HepG2 (cell line): ENCODE measurements at regions not wholly inside any gene's neighbourhood (a gene's known extent, or its start where the extent isn't known, plus 50 kb on each side); places are given as distances from the start of the nearest gene placed in this dataset.
"Not testable (repeated sequence)": the region's sequence is repeated elsewhere in the genome, so short reads cannot be mapped to it uniquely, and the experiment has no call there.

Experiments used
- ATAC-seq: fragments of 200-7000 bp; cut with Tn5 transposase; 3 replicates; pipeline ENCODE4 v1.9.1; 2020; ENCODE audit warnings: mild to moderate bottlenecking, moderate library complexity
- BruUV-seq: library from RNA; stranded (reverse); fragments of 400-500 nt; replicated peaks from 2 replicates; lab custom pipeline; 2021; lab: Mats Ljungman, UMichigan
- CTCF ChIA-PET: fragments of 300-600 bp; formaldehyde crosslinking; extraction: SDS; loops from one replicate; lab custom pipeline; 2021; ENCODE audit warnings: low total read pairs, inconsistent platforms, low intra/inter-chr PET ratio; lab: Yijun Ruan, JAX
- POLR2A ChIA-PET: fragments of 350-600 bp; sonication (Branson Sonifier 250); formaldehyde crosslinking; loops from one replicate; lab custom pipeline; 2020; ENCODE audit warnings: antibody characterized with exemption, inconsistent platforms; lab: Yijun Ruan, JAX
- DNase-seq: peaks from one replicate; pipeline ENCODE4 v3.0.0-alpha.2; 2015; ENCODE audit warnings: low spot score
- FAIRE-seq: peaks from 3 replicates; lab custom pipeline; 2011; peaks lifted over from hg19 to GRCh38; lab: Jason Lieb, UNC
- H2AFZ ChIP-seq: one replicate; pipeline ENCODE4 v1.6.1; 2011; ENCODE audit warnings: low read length, inconsistent platforms
- H3K27ac ChIP-seq: fragments of 300-600 bp; 3 replicates; pipeline ENCODE4 v1.8.0; 2011; ENCODE audit warnings: mixed run types, mild to moderate bottlenecking, mixed read lengths, low read length, inconsistent platforms; ENCODE audit not compliant: insufficient read depth; ENCODE audit errors: extremely low read length
- H3K27me3 ChIP-seq, 2 experiments: fragments of 200-600 bp in 1 of 2; 2 replicates in 1 of 2; 3 replicates in 1 of 2; pipeline versions ENCODE4 v1.6.0 to v1.8.0; 2011; ENCODE audit warnings: low read length in 2 of 2, mild to moderate bottlenecking in 2 of 2, moderate library complexity in 2 of 2, inconsistent platforms in 1 of 2; ENCODE audit not compliant: insufficient read depth in 2 of 2, control insufficient read depth in 1 of 2
- H3K36me3 ChIP-seq, 2 experiments: fragments of 200-600 bp in 1 of 2; replicated peaks in 1 of 2; 2 replicates in 1 of 2; 3 replicates in 1 of 2; pipeline versions ENCODE4 v1.5.1 to v1.8.0; 2011; ENCODE audit warnings: low read length in 2 of 2, inconsistent platforms in 1 of 2; ENCODE audit not compliant: insufficient read depth in 2 of 2, control insufficient read depth in 1 of 2
- H3K4me1 ChIP-seq: 2 replicates; pipeline ENCODE4 v1.5.1; 2012; ENCODE audit warnings: low read length, inconsistent platforms; ENCODE audit not compliant: insufficient read depth
- H3K4me2 ChIP-seq: 2 replicates; pipeline ENCODE4 v1.6.0; 2011; ENCODE audit warnings: low read depth, low read length, inconsistent platforms
- H3K4me3 ChIP-seq, 3 experiments: fragments of 200-600 bp in 1 of 3; sonication (generic), shearing (Covaris generic) in 1 of 3; replicated peaks in 1 of 3; 2 replicates each; pipeline ENCODE4 v1.5.1; 2011 to 2016; ENCODE audit warnings: low read length in 3 of 3, inconsistent platforms in 2 of 3, low read depth in 2 of 3, mild to moderate bottlenecking in 2 of 3, control low read depth in 1 of 3, mixed read lengths in 1 of 3; ENCODE audit not compliant: insufficient read depth in 1 of 3
- H3K79me2 ChIP-seq: one replicate; pipeline ENCODE4 v1.6.1; 2011; ENCODE audit warnings: low read length, inconsistent platforms; ENCODE audit not compliant: insufficient read depth
- H3K9ac ChIP-seq: 2 replicates; pipeline ENCODE4 v1.6.0; 2011; ENCODE audit warnings: mild to moderate bottlenecking, low read depth, low read length, inconsistent platforms; ENCODE audit not compliant: insufficient read depth
- H3K9me3 ChIP-seq: 2 replicates; pipeline ENCODE4 v1.5.1; 2012; ENCODE audit warnings: mild to moderate bottlenecking, low read length
- H4K20me1 ChIP-seq: 2 replicates; pipeline ENCODE4 v1.6.0; 2011; ENCODE audit warnings: inconsistent platforms, mild to moderate bottlenecking, low read length, moderate library complexity; ENCODE audit not compliant: insufficient read depth
- CCDC6 ChIP-seq: sonication (generic); formaldehyde crosslinking; IDR thresholded peaks from 2 replicates; pipeline ENCODE4 v1.8.1; 2022; ENCODE audit warnings: mild to moderate bottlenecking, missing genetic modification reagents, moderate library complexity
- FOXO1 ChIP-seq: sonication (generic); formaldehyde crosslinking; IDR thresholded peaks from 2 replicates; pipeline ENCODE4 v1.4.0; 2020; ENCODE audit warnings: missing genetic modification reagents
- RFX1 ChIP-seq: fragments of 450-650 bp; IDR thresholded peaks from 2 replicates; pipeline ENCODE4 v1.6.1; 2017
- TAF1 ChIP-seq: sonication (generic); formaldehyde crosslinking; IDR thresholded peaks from 2 replicates; pipeline ENCODE4 v1.4.0; 2020; ENCODE audit warnings: missing genetic modification reagents
- ZNF343 ChIP-seq: sonication (generic); formaldehyde crosslinking; IDR thresholded peaks from 2 replicates; pipeline ENCODE4 v1.4.0; 2020; ENCODE audit warnings: mild to moderate bottlenecking, missing genetic modification reagents
- ZNF510 ChIP-seq: sonication (generic); formaldehyde crosslinking; IDR thresholded peaks from 2 replicates; pipeline ENCODE4 v1.4.0; 2020; ENCODE audit warnings: low read depth, mild to moderate bottlenecking, missing genetic modification reagents
- ZNF569 ChIP-seq: sonication (generic); formaldehyde crosslinking; IDR thresholded peaks from 2 replicates; pipeline ENCODE4 v1.5.0; 2020; ENCODE audit warnings: mild to moderate bottlenecking, missing genetic modification reagents, moderate library complexity, borderline replicate concordance
- WGBS: methylation state at CpG from one replicate; pipeline ENCODE4 v1.1.6; 2017; ENCODE audit warnings: low lambda C conversion rate; 5-methylcytosine and 5-hydroxymethylcytosine counted together
- in situ Hi-C: cut with HindIII; loops from 2 replicates; pipeline ENCODE4 v1.10.0; 2017; ENCODE audit warnings: low pct_unique_long_range_greater_than_20kb; ENCODE audit not compliant: extremely low pct_ligation_motif_present
- intact Hi-C: fragments of 100-400 bp; cut with micrococcal nuclease; formaldehyde crosslinking; loops from one replicate; pipeline ENCODE4 v1.10.0; 2022; ENCODE audit not compliant: unreplicated experiment
- TF ChIP-seq, protein P1 (sequence below): sonication (generic); formaldehyde crosslinking; IDR thresholded peaks from 2 replicates; pipeline ENCODE4 v1.4.0; 2020; ENCODE audit warnings: missing genetic modification reagents
- TF ChIP-seq, protein P2 (sequence below): sonication (generic); formaldehyde crosslinking; IDR thresholded peaks from 2 replicates; pipeline ENCODE4 v1.5.0; 2020; ENCODE audit warnings: mild to moderate bottlenecking, missing genetic modification reagents, borderline replicate concordance
- TF ChIP-seq, protein P3 (sequence below): sonication (generic); formaldehyde crosslinking; IDR thresholded peaks from 2 replicates; pipeline ENCODE4 v1.4.0; 2020; ENCODE audit warnings: missing genetic modification reagents, low read depth, mild to moderate bottlenecking, borderline replicate concordance

DNA sequence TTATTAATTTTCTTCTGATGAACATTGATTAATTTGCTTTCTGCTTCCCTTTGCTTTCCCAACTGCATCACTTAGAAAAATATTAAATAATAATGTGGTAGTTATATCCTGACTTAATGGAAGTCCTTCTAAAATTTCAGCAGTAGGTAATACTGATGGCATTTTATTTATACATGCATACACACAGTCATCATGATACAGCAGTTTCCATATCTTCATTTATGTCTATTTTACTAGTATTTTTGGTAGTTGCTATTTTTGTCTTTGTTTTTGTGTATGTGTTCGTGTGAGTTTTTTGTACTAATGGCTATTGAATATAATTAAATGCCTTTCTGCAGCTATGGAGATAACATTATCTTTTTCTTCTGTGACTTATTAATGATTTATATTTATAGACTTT, 484.7 kb upstream of the CNTN5 start (continued):
- no peak for TF ChIP-seq ZNF569 (CRISPR knock-in tag)
- no peak for TF ChIP-seq CCDC6 (CRISPR knock-in tag)
- TF ChIP-seq, protein P1, sequence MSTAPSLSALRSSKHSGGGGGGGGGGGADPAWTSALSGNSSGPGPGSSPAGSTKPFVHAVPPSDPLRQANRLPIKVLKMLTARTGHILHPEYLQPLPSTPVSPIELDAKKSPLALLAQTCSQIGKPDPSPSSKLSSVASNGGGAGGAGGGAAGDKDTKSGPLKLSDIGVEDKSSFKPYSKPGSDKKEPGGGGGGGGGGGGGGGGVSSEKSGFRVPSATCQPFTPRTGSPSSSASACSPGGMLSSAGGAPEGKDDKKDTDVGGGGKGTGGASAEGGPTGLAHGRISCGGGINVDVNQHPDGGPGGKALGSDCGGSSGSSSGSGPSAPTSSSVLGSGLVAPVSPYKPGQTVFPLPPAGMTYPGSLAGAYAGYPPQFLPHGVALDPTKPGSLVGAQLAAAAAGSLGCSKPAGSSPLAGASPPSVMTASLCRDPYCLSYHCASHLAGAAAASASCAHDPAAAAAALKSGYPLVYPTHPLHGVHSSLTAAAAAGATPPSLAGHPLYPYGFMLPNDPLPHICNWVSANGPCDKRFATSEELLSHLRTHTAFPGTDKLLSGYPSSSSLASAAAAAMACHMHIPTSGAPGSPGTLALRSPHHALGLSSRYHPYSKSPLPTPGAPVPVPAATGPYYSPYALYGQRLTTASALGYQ (CRISPR knock-in tag), result no peak

DNA sequence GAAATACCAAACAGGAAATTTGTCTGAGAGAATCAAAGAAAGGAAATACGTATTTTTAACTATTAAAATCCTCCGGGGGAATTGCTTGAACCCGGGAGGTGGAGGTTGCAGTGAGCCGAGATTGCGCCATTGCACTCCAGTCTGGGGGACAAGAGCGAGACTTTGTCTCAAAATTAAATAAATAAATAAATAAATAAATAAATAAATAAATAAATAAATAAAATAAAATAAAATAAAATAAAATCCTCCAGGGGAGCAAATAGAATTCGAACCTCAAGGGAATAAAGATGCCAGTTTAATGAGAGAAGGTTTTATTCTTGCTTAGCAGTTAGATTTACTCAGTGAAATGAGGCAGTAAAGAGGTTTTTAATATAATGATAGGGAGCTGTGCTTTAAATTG, 482.4 kb upstream of the CNTN5 start:
- FAIRE-seq, intact Hi-C loops: not testable (repeated sequence)

DNA sequence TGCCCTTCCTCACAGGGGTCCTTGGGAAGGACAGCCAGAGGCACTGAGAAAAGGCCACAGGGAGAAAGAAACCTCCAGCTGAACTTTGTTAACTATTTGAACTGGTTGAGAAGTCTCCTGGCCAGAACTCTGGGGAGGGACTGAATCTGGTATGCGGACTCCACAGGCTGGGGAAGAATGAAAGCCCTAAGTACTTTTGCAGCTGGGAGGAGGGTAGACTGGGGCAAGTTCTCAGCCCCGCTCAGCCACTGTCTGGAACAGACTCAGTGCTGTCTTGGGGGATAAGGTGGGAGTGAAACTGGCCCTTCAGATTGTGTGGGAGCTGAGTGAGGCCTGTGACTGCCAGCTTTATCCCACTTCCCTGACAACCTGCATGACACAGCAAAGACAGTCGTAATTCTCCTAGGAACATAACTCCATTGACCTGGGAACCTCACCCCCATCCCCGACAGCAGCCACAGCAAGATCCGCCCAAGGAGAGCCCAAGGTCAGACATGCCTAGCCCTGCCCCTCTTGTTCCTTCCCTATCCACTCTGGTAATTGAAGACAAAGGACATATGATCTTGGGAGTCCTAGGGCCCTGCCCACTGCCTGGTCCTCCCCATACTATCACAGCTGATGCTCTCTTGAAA, 475.1 kb upstream of the CNTN5 start:
- intact Hi-C loops (no loop called here), in situ Hi-C loops (no loop called here)
- 23% methylated on average over 4 of the region's 5 CpGs for WGBS
- Histone ChIP-seq H3K27ac (no peak overlapping the region), H3K9me3 (no peaks in the 10 kb centered on the region), H3K36me3 (no peaks in the 10 kb centered on the region), H4K20me1 (no peaks in the 10 kb centered on the region), H3K4me2 (no peak overlapping the region), H3K27me3 (no peaks in the 10 kb centered on the region), H3K4me3 (no peak overlapping the region), H3K9ac (no peak overlapping the region), H3K4me1 (no peaks in the 10 kb centered on the region), H3K79me2 (no peaks in the 10 kb centered on the region), H2AFZ (no peak overlapping the region)
- no TSS peak for BruUV-seq
- ChIA-PET POLR2A (no interaction called here), CTCF (no interaction called here)
- FAIRE-seq, result no peak
- ATAC-seq, result no peak
- no peak for DNase-seq
- TF ChIP-seq RFX1 (no peak), ZNF343 (CRISPR knock-in tag) (no peak), FOXO1 (CRISPR knock-in tag) (no peak), ZNF510 (no peak), TAF1 (no peak)
- TF ChIP-seq, protein P2, sequence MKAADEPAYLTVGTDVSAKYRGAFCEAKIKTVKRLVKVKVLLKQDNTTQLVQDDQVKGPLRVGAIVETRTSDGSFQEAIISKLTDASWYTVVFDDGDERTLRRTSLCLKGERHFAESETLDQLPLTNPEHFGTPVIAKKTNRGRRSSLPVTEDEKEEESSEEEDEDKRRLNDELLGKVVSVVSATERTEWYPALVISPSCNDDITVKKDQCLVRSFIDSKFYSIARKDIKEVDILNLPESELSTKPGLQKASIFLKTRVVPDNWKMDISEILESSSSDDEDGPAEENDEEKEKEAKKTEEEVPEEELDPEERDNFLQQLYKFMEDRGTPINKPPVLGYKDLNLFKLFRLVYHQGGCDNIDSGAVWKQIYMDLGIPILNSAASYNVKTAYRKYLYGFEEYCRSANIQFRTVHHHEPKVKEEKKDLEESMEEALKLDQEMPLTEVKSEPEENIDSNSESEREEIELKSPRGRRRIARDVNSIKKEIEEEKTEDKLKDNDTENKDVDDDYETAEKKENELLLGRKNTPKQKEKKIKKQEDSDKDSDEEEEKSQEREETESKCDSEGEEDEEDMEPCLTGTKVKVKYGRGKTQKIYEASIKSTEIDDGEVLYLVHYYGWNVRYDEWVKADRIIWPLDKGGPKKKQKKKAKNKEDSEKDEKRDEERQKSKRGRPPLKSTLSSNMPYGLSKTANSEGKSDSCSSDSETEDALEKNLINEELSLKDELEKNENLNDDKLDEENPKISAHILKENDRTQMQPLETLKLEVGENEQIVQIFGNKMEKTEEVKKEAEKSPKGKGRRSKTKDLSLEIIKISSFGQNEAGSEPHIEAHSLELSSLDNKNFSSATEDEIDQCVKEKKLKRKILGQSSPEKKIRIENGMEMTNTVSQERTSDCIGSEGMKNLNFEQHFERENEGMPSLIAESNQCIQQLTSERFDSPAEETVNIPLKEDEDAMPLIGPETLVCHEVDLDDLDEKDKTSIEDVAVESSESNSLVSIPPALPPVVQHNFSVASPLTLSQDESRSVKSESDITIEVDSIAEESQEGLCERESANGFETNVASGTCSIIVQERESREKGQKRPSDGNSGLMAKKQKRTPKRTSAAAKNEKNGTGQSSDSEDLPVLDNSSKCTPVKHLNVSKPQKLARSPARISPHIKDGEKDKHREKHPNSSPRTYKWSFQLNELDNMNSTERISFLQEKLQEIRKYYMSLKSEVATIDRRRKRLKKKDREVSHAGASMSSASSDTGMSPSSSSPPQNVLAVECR (CRISPR knock-in tag), result no peak
- TF ChIP-seq, protein P3, sequence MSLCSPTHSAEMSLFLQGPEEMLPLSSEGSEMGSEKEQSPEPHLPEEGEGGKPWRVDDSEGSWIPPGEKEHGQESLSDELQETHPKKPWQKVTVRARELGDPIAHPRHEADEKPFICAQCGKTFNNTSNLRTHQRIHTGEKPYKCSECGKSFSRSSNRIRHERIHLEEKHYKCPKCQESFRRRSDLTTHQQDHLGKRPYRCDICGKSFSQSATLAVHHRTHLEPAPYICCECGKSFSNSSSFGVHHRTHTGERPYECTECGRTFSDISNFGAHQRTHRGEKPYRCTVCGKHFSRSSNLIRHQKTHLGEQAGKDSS (CRISPR knock-in tag), result no peak

More for the DNA sequence above, 482.4 kb upstream of the CNTN5 start:
- H3K27ac ChIP-seq, DNase-seq, ATAC-seq, H2AFZ ChIP-seq, H3K27me3 ChIP-seq, H3K36me3 ChIP-seq, CTCF ChIA-PET, H3K4me3 ChIP-seq, H3K9me3 ChIP-seq, H3K9ac ChIP-seq, H3K79me2 ChIP-seq, POLR2A ChIA-PET, BruUV-seq, in situ Hi-C loops, H4K20me1 ChIP-seq, H3K4me2 ChIP-seq, H3K4me1 ChIP-seq: not testable (repeated sequence)
- 21% methylated on average over 7 of the region's 7 CpGs for WGBS
